K562 (cell line): ENCODE measurements at regions not wholly inside any gene's neighbourhood (a gene's known extent, or its start where the extent isn't known, plus 50 kb on each side); places are given as distances from the start of the nearest gene placed in this dataset.
A peak's percentile ranks its signal among the peaks of the same experiment; 100 is the strongest.

Experiments
- BACH1 ChIP-seq: fragments of 200-800 bp; sonication (Bioruptor generic); IDR thresholded peaks from 2 replicates; pipeline ENCODE4 v1.6.1; 2016; ENCODE audit warnings: missing genetic modification characterization, missing compliant biosample characterization
- BRF2 ChIP-seq: IDR thresholded peaks from 3 replicates; pipeline ENCODE4 v1.6.1; 2011; ENCODE audit warnings: borderline replicate concordance, mild to moderate bottlenecking; ENCODE audit not compliant: insufficient read length, insufficient read depth
- CBX5 ChIP-seq: IDR thresholded peaks from 2 replicates; pipeline ENCODE4 v1.6.1; 2014; ENCODE audit warnings: low read depth, borderline replicate concordance
- EP400 ChIP-seq: fragments of 450-650 bp; IDR thresholded peaks from 2 replicates; pipeline ENCODE4 v1.6.1; 2017; ENCODE audit warnings: antibody characterized with exemption, mild to moderate bottlenecking, moderate library complexity
- HLTF ChIP-seq: fragments of 450-650 bp; IDR thresholded peaks from 2 replicates; pipeline ENCODE4 v1.6.1; 2016
- HNRNPK ChIP-seq: fragments of 200-400 bp; formaldehyde crosslinking; IDR thresholded peaks from one replicate; pipeline ENCODE4 v1.6.1; 2018; ENCODE audit warnings: mild to moderate bottlenecking, low read depth, low read length; ENCODE audit not compliant: poor library complexity, severe bottlenecking
- KHSRP ChIP-seq: fragments of 450-650 bp; IDR thresholded peaks from 2 replicates; pipeline ENCODE4 v1.6.1; 2017
- MCM5 ChIP-seq: fragments of 450-650 bp; IDR thresholded peaks from 2 replicates; pipeline ENCODE4 v1.6.1; 2016; ENCODE audit warnings: low read depth
- MIER1 ChIP-seq: fragments of 450-650 bp; IDR thresholded peaks from 2 replicates; pipeline ENCODE4 v1.6.1; 2016; ENCODE audit warnings: antibody characterized with exemption, mild to moderate bottlenecking, low read depth
- MLLT1 ChIP-seq, 2 experiments: fragments of 450-650 bp; IDR thresholded peaks; 2 replicates each; pipeline ENCODE4 v1.6.1; 2016
- NRF1 ChIP-seq, 2 experiments: fragments of 450-650 bp; IDR thresholded peaks in 1 of 2; conservative IDR thresholded peaks in 1 of 2; 2 replicates each; pipeline ENCODE4 v1.6.1; 2014; ENCODE audit warnings: mild to moderate bottlenecking in 2 of 2
- POLR2A ChIP-seq: fragments of 450-650 bp; conservative IDR thresholded peaks from 2 replicates; pipeline ENCODE4 v1.6.1; 2016
- RBM25 ChIP-seq: fragments of 200-400 bp; formaldehyde crosslinking; IDR thresholded peaks from 2 replicates; pipeline ENCODE4 v1.6.1; 2018; ENCODE audit warnings: low read length, low read depth, moderate library complexity; ENCODE audit not compliant: severe bottlenecking
- SIX5 ChIP-seq, 2 experiments: IDR thresholded peaks; 2 replicates each; pipeline ENCODE4 v1.6.1; 2011; ENCODE audit warnings: low read length in 2 of 2, borderline replicate concordance in 1 of 2, low read depth in 1 of 2, mild to moderate bottlenecking in 1 of 2, moderate library complexity in 1 of 2; ENCODE audit not compliant: insufficient read depth in 1 of 2
- SMAD4 ChIP-seq: fragments of 250-450 bp; sonication (Bioruptor Pico); conservative IDR thresholded peaks from 2 replicates; pipeline ENCODE4 v1.8.0; 2021; ENCODE audit warnings: inconsistent platforms, mild to moderate bottlenecking, moderate library complexity
- TSHZ1 ChIP-seq: fragments of 250-450 bp; sonication (Bioruptor Pico); IDR thresholded peaks from 2 replicates; pipeline ENCODE4 v1.4.0; 2020; ENCODE audit warnings: mild to moderate bottlenecking, moderate library complexity
- WHSC1 ChIP-seq: IDR thresholded peaks from one replicate; pipeline ENCODE4 v1.6.1; 2012; ENCODE audit warnings: low read length, control low read depth, inconsistent platforms
- ZFP36 ChIP-seq: fragments of 150-350 bp; IDR thresholded peaks from 2 replicates; pipeline ENCODE4 v1.6.1; 2018; ENCODE audit warnings: low read length, low read depth; ENCODE audit not compliant: partially characterized antibody
- ZNF121 ChIP-seq: sonication (generic); formaldehyde crosslinking; conservative IDR thresholded peaks from 2 replicates; pipeline ENCODE4 v1.8.0; 2022; ENCODE audit warnings: missing genetic modification reagents
- ZNF431 ChIP-seq: sonication (generic); formaldehyde crosslinking; IDR thresholded peaks from 2 replicates; pipeline ENCODE4 v1.8.0; 2022; ENCODE audit warnings: mild to moderate bottlenecking, missing genetic modification reagents
- ZNF696 ChIP-seq: fragments of 250-450 bp; sonication (Bioruptor Pico); conservative IDR thresholded peaks from 2 replicates; pipeline ENCODE4 v1.4.0; 2020; ENCODE audit warnings: mild to moderate bottlenecking, moderate library complexity
- TF ChIP-seq, protein P1 (sequence below): fragments of 450-650 bp; formaldehyde crosslinking; IDR thresholded peaks from 2 replicates; pipeline ENCODE4 v1.4.0; 2022; ENCODE audit warnings: missing genetic modification characterization

GRCh38 chr7:50246551-50246950, 58.0 kb upstream of the IKZF1 start (continued):
- TF ChIP-seq RBM25 (peak; percentile 81), MIER1 (no peak; the same call in 1 of the 2 replicates), WHSC1 (no peak), ZFP36 (no peak), HLTF (0 out of 2 replicates have a peak, but pooled peaks have one; percentile 39), MLLT1 (IDR thresholded peaks at IDR 0.05) (0 out of 4 replicates have a peak, but pooled peaks of 1 of the 2 experiments have one; percentile 34), BRF2 (no peak), POLR2A (no peak), HNRNPK (no peak), MCM5 (no peak), NRF1 (conservative IDR thresholded peaks at IDR 0.05 in 1 of 2, IDR thresholded peaks at IDR 0.05 in 1 of 2) (no peak), KHSRP (no peak), SMAD4 (CRISPR knock-in tag) (no peak), SIX5 (IDR thresholded peaks at IDR 0.05; ENCODE audit: borderline replicate concordance in 1 of 2, insufficient read depth in 1 of 2, low read depth in 1 of 2, low read length in 2 of 2) (no peak), ZNF121 (CRISPR knock-in tag) (no peak), TSHZ1 (CRISPR knock-in tag) (no peak), BACH1 (tag) (no peak), CBX5 (peak; percentile 100), ZNF431 (CRISPR knock-in tag) (no peak), EP400 (peak; percentile 30; the same call in 1 of the 2 replicates), ZNF696 (no peak)
- TF ChIP-seq, protein P1, sequence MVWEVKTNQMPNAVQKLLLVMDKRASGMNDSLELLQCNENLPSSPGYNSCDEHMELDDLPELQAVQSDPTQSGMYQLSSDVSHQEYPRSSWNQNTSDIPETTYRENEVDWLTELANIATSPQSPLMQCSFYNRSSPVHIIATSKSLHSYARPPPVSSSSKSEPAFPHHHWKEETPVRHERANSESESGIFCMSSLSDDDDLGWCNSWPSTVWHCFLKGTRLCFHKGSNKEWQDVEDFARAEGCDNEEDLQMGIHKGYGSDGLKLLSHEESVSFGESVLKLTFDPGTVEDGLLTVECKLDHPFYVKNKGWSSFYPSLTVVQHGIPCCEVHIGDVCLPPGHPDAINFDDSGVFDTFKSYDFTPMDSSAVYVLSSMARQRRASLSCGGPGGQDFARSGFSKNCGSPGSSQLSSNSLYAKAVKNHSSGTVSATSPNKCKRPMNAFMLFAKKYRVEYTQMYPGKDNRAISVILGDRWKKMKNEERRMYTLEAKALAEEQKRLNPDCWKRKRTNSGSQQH (CRISPR knock-in tag): no peak
